ENCODE measurements at regions not wholly inside any gene's neighbourhood (a gene's known extent, or its start where the extent isn't known, plus 50 kb on each side); places are given as distances from the start of the nearest gene placed in this dataset.

DNA sequence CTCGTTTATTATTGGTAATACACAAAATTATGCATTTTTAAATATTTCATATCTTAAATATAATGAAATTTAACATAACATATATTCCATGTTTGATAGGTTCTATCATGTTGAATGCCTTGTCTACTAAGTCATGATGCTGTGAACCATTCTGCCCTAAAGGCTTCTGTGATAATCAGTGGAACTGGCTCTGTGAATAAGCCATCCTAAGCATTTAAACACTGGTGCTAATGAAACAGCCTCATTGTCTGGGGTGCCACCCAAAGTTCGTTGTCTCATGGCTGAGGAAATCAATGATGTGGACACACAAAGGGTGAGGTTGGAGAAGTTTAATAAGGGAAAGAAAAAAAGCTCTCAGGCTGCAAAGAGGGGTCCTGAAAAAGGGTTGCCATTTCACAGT lies 264.7 kb upstream of the ZRANB2 start:
- TF ChIP-seq RAD21 (conservative IDR thresholded peaks at IDR 0.05 in 1 of 2, IDR thresholded peaks at IDR 0.05 in 1 of 2) = no peak
- TF ChIP-seq, protein P1, sequence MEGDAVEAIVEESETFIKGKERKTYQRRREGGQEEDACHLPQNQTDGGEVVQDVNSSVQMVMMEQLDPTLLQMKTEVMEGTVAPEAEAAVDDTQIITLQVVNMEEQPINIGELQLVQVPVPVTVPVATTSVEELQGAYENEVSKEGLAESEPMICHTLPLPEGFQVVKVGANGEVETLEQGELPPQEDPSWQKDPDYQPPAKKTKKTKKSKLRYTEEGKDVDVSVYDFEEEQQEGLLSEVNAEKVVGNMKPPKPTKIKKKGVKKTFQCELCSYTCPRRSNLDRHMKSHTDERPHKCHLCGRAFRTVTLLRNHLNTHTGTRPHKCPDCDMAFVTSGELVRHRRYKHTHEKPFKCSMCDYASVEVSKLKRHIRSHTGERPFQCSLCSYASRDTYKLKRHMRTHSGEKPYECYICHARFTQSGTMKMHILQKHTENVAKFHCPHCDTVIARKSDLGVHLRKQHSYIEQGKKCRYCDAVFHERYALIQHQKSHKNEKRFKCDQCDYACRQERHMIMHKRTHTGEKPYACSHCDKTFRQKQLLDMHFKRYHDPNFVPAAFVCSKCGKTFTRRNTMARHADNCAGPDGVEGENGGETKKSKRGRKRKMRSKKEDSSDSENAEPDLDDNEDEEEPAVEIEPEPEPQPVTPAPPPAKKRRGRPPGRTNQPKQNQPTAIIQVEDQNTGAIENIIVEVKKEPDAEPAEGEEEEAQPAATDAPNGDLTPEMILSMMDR (IDR thresholded peaks at IDR 0.05) = no peak
- no peak for TF ChIP-seq POLR2A (IDR thresholded peaks at IDR 0.05; ENCODE audit: low read length)
- no peak for TF ChIP-seq KDM1A (IDR thresholded peaks at IDR 0.05; ENCODE audit: low read depth)
- TF ChIP-seq BHLHE40 (IDR thresholded peaks at IDR 0.05; ENCODE audit: low read depth, low read length) = no peak
- TF ChIP-seq CHD2 (IDR thresholded peaks at IDR 0.05; ENCODE audit: low read length, partially characterized antibody) = no peak
- TF ChIP-seq, protein P2, sequence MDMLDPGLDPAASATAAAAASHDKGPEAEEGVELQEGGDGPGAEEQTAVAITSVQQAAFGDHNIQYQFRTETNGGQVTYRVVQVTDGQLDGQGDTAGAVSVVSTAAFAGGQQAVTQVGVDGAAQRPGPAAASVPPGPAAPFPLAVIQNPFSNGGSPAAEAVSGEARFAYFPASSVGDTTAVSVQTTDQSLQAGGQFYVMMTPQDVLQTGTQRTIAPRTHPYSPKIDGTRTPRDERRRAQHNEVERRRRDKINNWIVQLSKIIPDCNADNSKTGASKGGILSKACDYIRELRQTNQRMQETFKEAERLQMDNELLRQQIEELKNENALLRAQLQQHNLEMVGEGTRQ (IDR thresholded peaks at IDR 0.05) = no peak
- no peak for TF ChIP-seq ZFP36 (IDR thresholded peaks at IDR 0.05; ENCODE audit: borderline replicate concordance, partially characterized antibody)
